PC-9 (cell line): ENCODE measurements at regions not wholly inside any gene's neighbourhood (a gene's known extent, or its start where the extent isn't known, plus 50 kb on each side); places are given as distances from the start of the nearest gene placed in this dataset.
"Not testable (repeated sequence)": the region's sequence is repeated elsewhere in the genome, so short reads cannot be mapped to it uniquely, and the experiment has no call there.

ENCODE experiments used
- CTCF ChIP-seq: fragments of 200-600 bp; sonication (generic); conservative IDR thresholded peaks from 2 replicates; pipeline ENCODE4 v1.6.1; 2017; ENCODE audit warnings: mixed run types, antibody characterized with exemption, mild to moderate bottlenecking, moderate library complexity
- EZH2 ChIP-seq: fragments of 200-600 bp; sonication (generic); IDR thresholded peaks from 2 replicates; pipeline ENCODE4 v1.8.0; 2017; ENCODE audit warnings: antibody characterized with exemption, low read depth

GRCh38 chr2:87220651-87221050 lies 199.0 kb upstream of the PLGLB1 start:
- TF ChIP-seq CTCF, EZH2: not testable (repeated sequence)
